GM19238 (cell line): ENCODE measurements at regions not wholly inside any gene's neighbourhood (a gene's known extent, or its start where the extent isn't known, plus 50 kb on each side); places are given as distances from the start of the nearest gene placed in this dataset.
"Not testable (repeated sequence)": the region's sequence is repeated elsewhere in the genome, so short reads cannot be mapped to it uniquely, and the experiment has no call there.

Experiments used
- DNase-seq: peaks from one replicate; pipeline ENCODE4 v3.0.0; 2011; ENCODE audit warnings: low spot score; ENCODE audit not compliant: insufficient read length

- not testable (repeated sequence) for DNase-seq
Observed at GRCh38 chr15:20473465-20473864, 68.1 kb downstream of the GOLGA6L6 start.

- not testable (repeated sequence) for DNase-seq
Observed at GRCh38 chr15:20472983-20473382, 68.6 kb downstream of the GOLGA6L6 start.

DNA sequence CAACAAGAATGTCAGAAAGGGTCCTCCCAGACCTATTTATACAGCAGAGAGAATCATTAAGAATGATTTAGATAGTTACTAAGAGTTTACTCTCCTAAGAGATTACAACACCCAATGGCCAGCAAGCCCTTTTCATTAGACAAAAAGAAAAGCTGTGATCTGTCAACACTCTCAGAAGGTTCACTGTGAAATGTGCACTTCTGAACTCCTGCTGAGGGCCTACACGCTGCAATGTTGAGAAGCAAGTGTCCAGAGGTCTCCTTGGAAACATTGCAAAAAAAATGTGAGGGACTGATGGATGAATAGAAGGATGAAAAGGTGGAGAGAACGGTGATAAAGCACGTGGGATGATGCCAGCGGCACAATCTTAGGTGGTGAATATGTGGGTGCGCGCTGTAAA is 70.8 kb downstream of the GOLGA6L6 start:
- not testable (repeated sequence) for DNase-seq

DNA sequence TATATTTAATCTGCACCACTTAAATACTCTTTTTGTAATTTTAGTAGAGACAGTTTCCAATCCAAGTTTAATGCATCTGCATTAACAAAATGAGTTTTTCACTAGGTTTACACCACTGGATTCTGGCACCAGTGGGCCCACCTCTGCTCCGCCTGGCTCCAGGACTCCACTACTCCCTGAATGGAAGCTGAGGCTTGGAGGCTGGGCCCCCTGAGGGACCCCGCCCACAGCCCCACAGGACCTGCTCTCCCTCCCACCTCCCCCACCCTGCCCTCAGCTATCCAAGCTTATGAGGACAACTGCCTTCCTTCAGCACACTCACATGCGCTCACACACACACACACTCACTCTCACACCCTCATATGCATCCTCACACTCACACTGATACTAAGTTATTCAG is 100.5 kb downstream of the GOLGA6L6 start:
- not testable (repeated sequence) for DNase-seq

- not testable (repeated sequence) for DNase-seq
Observed at GRCh38 chr15:20440390-20440789, 101.2 kb downstream of the GOLGA6L6 start.

- not testable (repeated sequence) for DNase-seq
Observed at GRCh38 chr15:20439111-20439510, 102.5 kb downstream of the GOLGA6L6 start.

DNA sequence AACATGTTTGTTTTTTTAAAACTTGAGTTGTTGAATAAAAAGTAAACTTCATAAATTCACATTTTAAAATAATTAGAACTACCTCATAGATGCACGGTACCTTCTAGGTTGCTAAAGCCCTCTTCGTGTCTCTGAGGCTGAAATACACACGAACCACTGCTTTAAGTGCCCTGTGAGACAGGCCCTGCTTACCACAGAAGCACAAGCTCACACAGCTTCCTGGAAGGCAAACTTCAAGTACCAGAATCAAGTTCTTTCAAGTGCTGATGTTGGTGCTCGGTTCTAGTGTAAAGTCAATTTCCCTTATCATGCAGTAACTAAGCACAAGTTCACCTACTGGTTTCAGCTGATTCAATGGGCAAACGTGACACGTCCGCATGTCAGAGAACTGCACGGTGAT is 103.3 kb downstream of the GOLGA6L6 start:
- DNase-seq: not testable (repeated sequence)

- not testable (repeated sequence) for DNase-seq
Observed at GRCh38 chr15:20433468-20433867, 108.1 kb downstream of the GOLGA6L6 start.

DNA sequence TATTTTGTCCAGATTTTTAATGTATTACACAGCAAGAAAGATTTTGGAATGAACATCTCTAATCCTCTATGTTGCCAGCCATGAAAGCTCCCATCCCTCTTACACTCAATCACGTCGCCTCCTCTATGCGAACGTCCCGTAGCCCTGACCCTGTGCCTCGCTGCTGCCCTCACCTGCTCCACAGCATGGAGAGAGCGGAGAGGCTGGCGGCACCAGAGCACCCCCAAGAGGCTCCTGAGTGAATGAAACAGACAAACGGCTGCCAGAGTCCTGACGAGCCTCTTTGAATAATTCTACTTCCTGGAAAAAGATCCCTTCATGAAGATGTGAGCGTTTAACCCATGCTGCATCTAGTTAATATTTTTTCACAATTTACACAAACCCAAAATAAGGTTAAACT is 111.1 kb downstream of the GOLGA6L6 start:
- not testable (repeated sequence) for DNase-seq

GRCh38 chr15:20420710-20421109 is 120.9 kb downstream of the GOLGA6L6 start:
- DNase-seq: not testable (repeated sequence)

- not testable (repeated sequence) for DNase-seq
Observed at GRCh38 chr15:20416618-20417017, 125.0 kb downstream of the GOLGA6L6 start.

DNA sequence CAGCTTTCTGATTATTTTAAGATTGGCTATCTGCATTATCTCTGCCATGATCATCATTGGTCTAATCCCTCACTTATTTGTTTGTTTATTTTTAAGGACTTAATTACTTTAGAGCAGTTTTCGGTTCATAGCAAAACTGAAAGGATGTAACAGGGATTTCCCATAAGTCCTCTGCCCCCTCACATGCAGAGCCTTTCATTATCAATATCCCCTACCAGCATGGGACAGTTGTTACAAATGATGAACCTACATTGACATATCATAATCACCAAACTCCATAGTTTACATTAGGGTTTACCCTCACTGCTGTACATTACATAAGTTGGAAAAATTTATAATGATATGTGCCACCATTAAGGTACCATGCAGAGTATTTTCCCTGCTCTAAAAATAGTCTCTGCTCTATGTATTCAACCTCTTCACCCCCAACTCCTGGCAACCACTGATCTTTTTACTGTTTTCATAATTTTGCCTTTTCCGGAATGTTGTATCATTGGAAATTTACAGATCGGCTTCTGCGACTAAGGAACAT is 131.9 kb downstream of the GOLGA6L6 start:
- DNase-seq: not testable (repeated sequence)

DNA sequence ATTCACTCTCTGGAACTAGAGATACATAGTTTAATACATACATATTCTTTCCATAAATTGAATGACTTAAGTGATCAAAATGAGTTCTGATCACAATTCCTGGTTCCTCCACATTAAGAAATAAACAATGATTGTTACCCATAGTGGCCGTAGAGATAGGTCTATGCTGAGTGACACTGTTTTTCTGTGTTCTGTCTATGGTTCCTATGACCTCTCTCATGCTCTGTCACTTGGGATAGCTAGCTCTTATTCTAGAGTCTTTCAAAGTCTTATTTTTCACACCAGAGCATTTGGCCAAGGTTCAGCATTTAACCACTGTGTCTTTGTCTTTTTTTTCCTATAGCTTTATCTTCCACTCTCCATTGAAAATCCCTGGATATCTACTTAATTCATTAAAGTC is 132.4 kb downstream of the GOLGA6L6 start:
- no peak for DNase-seq

GRCh38 chr15:20407553-20407952 is 134.0 kb downstream of the GOLGA6L6 start:
- no peak for DNase-seq

DNA sequence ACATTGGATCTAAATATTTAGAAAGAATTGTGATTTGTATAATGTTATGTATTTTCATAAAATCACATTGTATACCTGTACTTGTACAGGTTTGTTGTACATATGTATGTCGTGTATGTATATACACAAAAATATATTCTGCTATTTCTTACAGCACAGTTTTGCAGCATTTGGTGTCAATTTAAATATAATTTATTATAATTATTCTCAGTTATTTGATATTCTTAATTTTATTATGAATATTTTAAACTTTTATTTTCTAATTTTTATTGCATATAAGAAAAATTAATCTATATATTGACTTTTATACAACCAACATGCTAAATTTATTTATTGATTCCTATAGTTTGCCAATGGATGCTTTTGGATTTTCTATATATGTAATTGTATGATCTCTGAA is 137.0 kb downstream of the GOLGA6L6 start:
- DNase-seq: not testable (repeated sequence)

DNA sequence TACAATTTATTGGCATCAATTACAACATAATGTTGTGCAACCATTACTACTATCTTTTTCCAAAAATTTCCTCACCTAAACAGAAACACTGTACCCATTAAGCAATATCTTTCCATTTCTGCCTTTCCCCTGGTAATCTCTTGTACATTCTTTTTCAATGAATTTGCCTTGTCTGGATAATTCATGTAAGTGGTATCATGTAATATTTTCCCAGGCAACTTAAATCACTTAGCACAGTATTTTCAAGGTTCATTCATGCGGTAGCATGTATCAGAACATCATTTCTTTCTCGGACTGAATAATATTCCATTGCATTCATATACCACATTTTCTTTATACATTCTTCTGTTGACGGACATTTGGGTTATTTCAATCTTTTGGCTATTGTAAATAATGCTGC is 139.0 kb downstream of the GOLGA6L6 start:
- DNase-seq: not testable (repeated sequence)

- DNase-seq: not testable (repeated sequence)
Observed at GRCh38 chr15:20401058-20401457, 140.5 kb downstream of the GOLGA6L6 start.

GRCh38 chr15:20398680-20399079 is 142.9 kb downstream of the GOLGA6L6 start:
- not testable (repeated sequence) for DNase-seq

DNA sequence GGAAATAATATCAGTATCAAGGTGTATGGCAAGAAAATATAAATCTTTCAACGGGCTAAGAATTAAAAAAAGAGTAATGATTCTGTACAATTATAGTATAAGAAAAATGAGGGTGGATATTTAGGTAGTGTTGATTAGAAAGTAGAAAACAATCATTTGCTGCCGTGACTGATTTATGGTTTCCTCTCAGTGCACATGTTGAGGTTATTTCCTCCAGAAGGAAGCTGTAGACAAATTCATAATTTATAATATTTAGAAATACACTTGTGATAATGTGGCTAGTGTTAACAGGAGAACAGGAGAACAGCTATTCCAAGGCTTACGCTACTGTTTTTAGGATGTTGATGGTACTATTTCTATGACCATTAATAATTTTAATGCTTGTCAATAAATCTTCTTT is 153.4 kb downstream of the GOLGA6L6 start:
- not testable (repeated sequence) for DNase-seq

DNA sequence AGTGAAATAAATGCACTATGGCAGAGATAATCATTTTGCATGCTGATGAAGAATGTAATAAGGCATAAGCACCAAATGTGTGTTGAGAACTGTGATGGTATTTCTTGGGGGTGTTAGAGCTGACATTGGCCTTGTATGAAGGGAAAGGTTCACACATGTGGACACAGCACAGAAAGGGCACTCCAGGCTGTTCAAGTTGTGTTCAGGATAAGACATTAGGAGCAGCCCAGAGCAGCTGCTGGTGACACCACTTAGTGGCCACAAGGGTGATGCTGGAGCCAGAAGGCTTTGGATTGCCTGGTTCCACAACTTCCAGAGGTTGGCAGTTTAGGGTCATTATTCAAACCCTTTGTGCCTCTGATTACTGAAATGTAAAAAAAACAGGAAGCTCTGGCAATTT is 155.4 kb downstream of the GOLGA6L6 start:
- DNase-seq: no peak

DNA sequence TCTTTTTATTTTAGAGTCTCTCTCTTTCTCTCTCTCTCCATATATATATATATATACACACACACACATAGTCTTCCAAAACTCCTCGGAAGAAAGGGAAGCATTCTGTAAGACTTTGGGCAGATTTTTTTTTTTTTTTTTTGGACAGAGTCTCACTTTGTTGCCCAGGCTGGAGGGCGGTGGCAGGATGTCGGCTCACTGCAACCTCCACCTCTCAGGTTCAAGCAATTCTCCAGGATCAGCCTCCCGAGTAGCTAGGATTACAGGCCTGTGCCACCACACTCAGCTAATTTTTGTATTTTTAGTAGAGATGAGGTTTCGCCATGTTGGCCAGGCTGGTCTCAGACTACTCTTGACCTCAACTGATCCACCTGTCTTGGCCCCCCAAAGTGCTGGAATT is 161.4 kb downstream of the GOLGA6L6 start:
- DNase-seq: not testable (repeated sequence)

GRCh38 chr15:20376872-20377271 is 164.7 kb downstream of the GOLGA6L6 start:
- DNase-seq: no peak

- DNase-seq: not testable (repeated sequence)
Observed at GRCh38 chr15:20372416-20372815, 169.2 kb downstream of the GOLGA6L6 start.

- no peak for DNase-seq
Observed at GRCh38 chr15:20369500-20369899, 172.1 kb downstream of the GOLGA6L6 start.
